ENCODE measurements at regions not wholly inside any gene's neighbourhood (a gene's known extent, or its start where the extent isn't known, plus 50 kb on each side); places are given as distances from the start of the nearest gene placed in this dataset.

GRCh38 chr9:99605016-99605743 lies 216.5 kb upstream of the NR4A3 start:
- H3K27ac ChIP-seq: no peak overlapping the region
- ATAC-seq (no peak), DNase-seq (no peak)
- H3K27me3 ChIP-seq: no peaks in the 10 kb centered on the region
- no peaks in the 10 kb centered on the region for H3K36me3 ChIP-seq
- H3K9me3 ChIP-seq: no peaks in the 10 kb centered on the region
- no peak overlapping the region for H3K4me3 ChIP-seq
- intact Hi-C loops (cut with DNase I): no loop called here
- no peaks in the 10 kb centered on the region for H3K4me1 ChIP-seq
- no peak for TF ChIP-seq CTCF (IDR thresholded peaks at IDR 0.05)

GRCh38 chr9:99606296-99606695 lies 215.4 kb upstream of the NR4A3 start:
- TF ChIP-seq CTCF (IDR thresholded peaks at IDR 0.05): no peak
- Histone ChIP-seq H3K27ac (no peak overlapping the region), H3K36me3 (no peaks in the 10 kb centered on the region), H3K4me1 (no peaks in the 10 kb centered on the region), H3K9me3 (no peaks in the 10 kb centered on the region), H3K27me3 (no peaks in the 10 kb centered on the region), H3K4me3 (no peak overlapping the region)
- ATAC-seq (no peak), DNase-seq (no peak)
- intact Hi-C loops (cut with DNase I): no loop called here

GRCh38 chr9:99606957-99607356 lies 214.7 kb upstream of the NR4A3 start:
- no peaks in the 10 kb centered on the region for H3K4me1 ChIP-seq
- no peak overlapping the region for H3K4me3 ChIP-seq
- H3K27ac ChIP-seq: no peak overlapping the region
- H3K36me3 ChIP-seq: no peaks in the 10 kb centered on the region
- no peak for TF ChIP-seq CTCF (IDR thresholded peaks at IDR 0.05)
- intact Hi-C loops (cut with DNase I): no loop called here
- ATAC-seq: no peak
- no peaks in the 10 kb centered on the region for H3K9me3 ChIP-seq
- no peak for DNase-seq
- no peaks in the 10 kb centered on the region for H3K27me3 ChIP-seq

GRCh38 chr9:99607842-99608448 lies 213.7 kb upstream of the NR4A3 start:
- Histone ChIP-seq H3K4me1 (no peaks in the 10 kb centered on the region), H3K36me3 (no peaks in the 10 kb centered on the region), H3K9me3 (no peaks in the 10 kb centered on the region), H3K27ac (no peak overlapping the region), H3K4me3 (no peak overlapping the region), H3K27me3 (no peaks in the 10 kb centered on the region)
- TF ChIP-seq CTCF (IDR thresholded peaks at IDR 0.05): no peak
- no peak for DNase-seq
- ATAC-seq: peak; percentile 27
- intact Hi-C loops (cut with DNase I): no loop called here

- no peak for DNase-seq
These were observed 207.3 kb upstream of the NR4A3 start for GRCh38 chr9:99614341-99614740.

More at GRCh38 chr9:99614341-99614740, 207.3 kb upstream of the NR4A3 start:
- H3K4me3 ChIP-seq: no peak overlapping the region
- H3K27me3 ChIP-seq: no peaks in the 10 kb centered on the region
- no peak overlapping the region for H3K27ac ChIP-seq
- no peak for TF ChIP-seq CTCF (IDR thresholded peaks at IDR 0.05)
- ATAC-seq: no peak
- H3K4me1 ChIP-seq: no peaks in the 10 kb centered on the region
- H3K36me3 ChIP-seq: no peaks in the 10 kb centered on the region
- intact Hi-C loops (cut with DNase I): no loop called here
- H3K9me3 ChIP-seq: no peaks in the 10 kb centered on the region

Measured in left lung (tissue), 4 donors.